Mesenchymal stem cell (in vitro differentiated cells and primary cell): ENCODE measurements at regions not wholly inside any gene's neighbourhood (a gene's known extent, or its start where the extent isn't known, plus 50 kb on each side); places are given as distances from the start of the nearest gene placed in this dataset.

Experiments
- DNase-seq: peaks from one replicate; pipeline ENCODE4 v3.0.0-alpha.2; 2013
- H2AFZ ChIP-seq: one replicate; pipeline ENCODE4 v1.6.1; 2013; ENCODE audit warnings: low read depth, mild to moderate bottlenecking, control low read depth, inconsistent platforms, low read length, moderate library complexity
- H2AK5ac ChIP-seq: 2 replicates; pipeline ENCODE4 v1.6.1; 2013; ENCODE audit warnings: low read length, moderate library complexity, mild to moderate bottlenecking, inconsistent platforms; ENCODE audit not compliant: severe bottlenecking
- H2BK120ac ChIP-seq: one replicate; pipeline ENCODE4 v1.6.1; 2013; ENCODE audit warnings: low read depth, mild to moderate bottlenecking, inconsistent platforms, low read length, moderate library complexity
- H2BK12ac ChIP-seq, 2 experiments: one replicate each; pipeline ENCODE4 v1.6.1; 2013; ENCODE audit warnings: inconsistent platforms in 2 of 2, low read length in 2 of 2, mild to moderate bottlenecking in 2 of 2, moderate library complexity in 2 of 2, control low read depth in 1 of 2
- H2BK15ac ChIP-seq: one replicate; pipeline ENCODE4 v1.6.1; 2013; ENCODE audit warnings: mild to moderate bottlenecking, low read depth, inconsistent platforms; ENCODE audit not compliant: poor library complexity, severe bottlenecking
- H2BK5ac ChIP-seq: 2 replicates; pipeline ENCODE4 v1.6.1; 2013; ENCODE audit warnings: low read depth, mild to moderate bottlenecking, low read length, control low read depth, inconsistent platforms; ENCODE audit not compliant: poor library complexity, severe bottlenecking
- H3K14ac ChIP-seq, 2 experiments: one replicate each; pipeline ENCODE4 v1.6.1; 2013; ENCODE audit warnings: inconsistent platforms in 2 of 2, low read length in 2 of 2, control low read depth in 1 of 2, mild to moderate bottlenecking in 1 of 2, moderate library complexity in 1 of 2
- H3K18ac ChIP-seq, 2 experiments: one replicate each; pipeline ENCODE4 v1.6.1; 2013; ENCODE audit warnings: inconsistent platforms in 2 of 2, low read length in 2 of 2, control low read depth in 1 of 2, low read depth in 1 of 2, mild to moderate bottlenecking in 1 of 2
- H3K23ac ChIP-seq, 2 experiments: one replicate each; pipeline ENCODE4 v1.6.1; 2013; ENCODE audit warnings: inconsistent platforms in 2 of 2, low read length in 2 of 2, mild to moderate bottlenecking in 2 of 2, moderate library complexity in 2 of 2, control low read depth in 1 of 2
- H3K27ac ChIP-seq: 2 replicates; pipeline ENCODE4 v1.5.1; 2013; ENCODE audit warnings: mild to moderate bottlenecking, moderate library complexity, low read length, control low read depth, inconsistent platforms; ENCODE audit not compliant: poor library complexity, severe bottlenecking
- H3K27me3 ChIP-seq, 2 experiments: 2 replicates each; pipeline versions ENCODE4 v1.6.1 to v1.7.0; 2013; ENCODE audit warnings: low read length in 2 of 2, mild to moderate bottlenecking in 2 of 2, moderate library complexity in 2 of 2, control low read depth in 1 of 2, inconsistent platforms in 1 of 2; ENCODE audit not compliant: control insufficient read depth in 1 of 2, insufficient read depth in 1 of 2
- H3K36me3 ChIP-seq, 2 experiments: 2 replicates each; pipeline versions ENCODE4 v1.6.1 to v1.7.0; 2013; ENCODE audit warnings: low read length in 2 of 2, control low read depth in 1 of 2, inconsistent platforms in 1 of 2, low read depth in 1 of 2, mild to moderate bottlenecking in 1 of 2; ENCODE audit not compliant: insufficient read depth in 2 of 2, control insufficient read depth in 1 of 2
- H3K4ac ChIP-seq, 2 experiments: one replicate each; pipeline ENCODE4 v1.6.1; 2013; ENCODE audit warnings: inconsistent platforms in 2 of 2, low read length in 2 of 2, mild to moderate bottlenecking in 2 of 2, moderate library complexity in 2 of 2, control low read depth in 1 of 2, low read depth in 1 of 2
- H3K4me1 ChIP-seq: 2 replicates; pipeline ENCODE4 v1.6.1; 2013; ENCODE audit warnings: low read depth, low read length, control low read depth; ENCODE audit not compliant: control insufficient read depth, insufficient read depth
- H3K4me2 ChIP-seq: 2 replicates; pipeline ENCODE4 v1.6.1; 2013; ENCODE audit warnings: low read length, mild to moderate bottlenecking, inconsistent platforms; ENCODE audit not compliant: poor library complexity, severe bottlenecking
- H3K4me3 ChIP-seq, 2 experiments: 2 replicates each; pipeline versions ENCODE4 v1.5.1 to v1.7.0; 2013; ENCODE audit warnings: low read length in 2 of 2, mild to moderate bottlenecking in 2 of 2, control low read depth in 1 of 2, low read depth in 1 of 2; ENCODE audit not compliant: insufficient read depth in 1 of 2
- H3K79me1 ChIP-seq: replicated peaks from 2 replicates; pipeline ENCODE4 v1.6.1; 2013; ENCODE audit warnings: mild to moderate bottlenecking, control low read depth, low read length, inconsistent platforms; ENCODE audit not compliant: poor library complexity, severe bottlenecking
- H3K9ac ChIP-seq: 2 replicates; pipeline ENCODE4 v1.7.0; 2013; ENCODE audit warnings: mild to moderate bottlenecking, low read length, moderate library complexity
- H3K9me3 ChIP-seq: 2 replicates; pipeline ENCODE4 v1.7.0; 2013; ENCODE audit warnings: mild to moderate bottlenecking, low read length; ENCODE audit not compliant: control insufficient read depth
- H4K8ac ChIP-seq: one replicate; pipeline ENCODE4 v1.6.1; 2013; ENCODE audit warnings: inconsistent platforms, mild to moderate bottlenecking, low read length, moderate library complexity
- H4K91ac ChIP-seq: one replicate; pipeline ENCODE4 v1.6.1; 2013; ENCODE audit warnings: mild to moderate bottlenecking, low read length, inconsistent platforms
- WGBS: methylation state at CpG from one replicate; pipeline ENCODE4 v1.1.7; 2013; ENCODE audit warnings: mixed read lengths; 5-methylcytosine and 5-hydroxymethylcytosine counted together

DNA sequence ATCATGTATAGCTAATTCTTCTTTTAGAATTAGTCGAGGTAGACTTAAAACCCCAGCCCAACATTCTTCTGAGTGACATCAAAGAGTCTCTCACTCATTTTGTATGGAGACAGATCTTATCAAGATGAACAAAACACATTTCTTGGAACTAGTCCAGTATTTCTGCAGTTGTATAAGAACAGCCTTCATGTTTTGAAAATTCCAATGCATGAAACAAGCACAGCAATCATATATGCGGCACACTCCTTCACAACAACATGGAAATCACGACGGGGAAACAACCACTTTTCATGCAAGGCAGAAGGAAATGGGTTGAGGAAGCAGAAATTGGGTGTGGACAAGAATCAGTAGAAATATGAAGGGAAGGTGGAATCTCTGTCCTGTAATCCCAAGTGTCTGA, 113.8 kb downstream of the PLK2 start:
- no peak overlapping the region for H3K4me3 ChIP-seq
- 93% methylated on average over 4 of the region's 4 CpGs for WGBS

DNA sequence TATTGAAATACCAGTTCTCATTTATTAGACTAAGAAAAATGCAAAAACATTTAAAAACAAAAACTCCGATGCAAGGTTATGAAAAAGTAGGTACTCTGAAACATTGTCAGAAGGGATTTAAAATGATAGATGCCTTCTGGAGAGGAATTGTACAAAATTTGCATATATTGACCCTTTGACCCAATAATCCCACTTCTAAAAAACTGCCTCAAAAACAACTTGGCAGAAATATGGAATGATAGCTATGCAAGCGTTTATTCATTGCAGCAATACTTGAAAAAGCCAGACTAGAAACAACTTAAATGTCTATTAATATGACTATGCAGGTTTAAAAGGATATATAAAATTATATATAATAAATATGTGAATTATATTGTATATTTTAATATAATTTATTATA, 118.4 kb downstream of the PLK2 start:
- Histone ChIP-seq H3K4me2 (no peak overlapping the region), H3K79me1 (no peaks in the 10 kb centered on the region)
- WGBS, result 100% methylated on average over 1 of the region's 2 CpGs

More for the DNA sequence above, 113.8 kb downstream of the PLK2 start:
- Histone ChIP-seq H2AFZ (no peak overlapping the region), H3K27me3 (no peaks in the 10 kb centered on the region), H4K8ac (no peak overlapping the region), H2BK5ac (no peak overlapping the region), H2AK5ac (no peak overlapping the region), H3K27ac (no peak overlapping the region), H3K4me2 (no peak overlapping the region), H4K91ac (no peak overlapping the region), H3K4ac (no peak overlapping the region), H3K36me3 (no peaks in the 10 kb centered on the region), H3K9me3 (no peaks in the 10 kb centered on the region), H2BK12ac (no peak overlapping the region), H3K14ac (no peak overlapping the region), H3K23ac (no peak overlapping the region), H3K79me1 (no peaks in the 10 kb centered on the region), H3K4me1 (no peaks in the 10 kb centered on the region), H3K18ac (no peak overlapping the region), H2BK120ac (no peak overlapping the region), H3K9ac (no peak overlapping the region), H2BK15ac (no peak overlapping the region)
- DNase-seq, result no peak

DNA sequence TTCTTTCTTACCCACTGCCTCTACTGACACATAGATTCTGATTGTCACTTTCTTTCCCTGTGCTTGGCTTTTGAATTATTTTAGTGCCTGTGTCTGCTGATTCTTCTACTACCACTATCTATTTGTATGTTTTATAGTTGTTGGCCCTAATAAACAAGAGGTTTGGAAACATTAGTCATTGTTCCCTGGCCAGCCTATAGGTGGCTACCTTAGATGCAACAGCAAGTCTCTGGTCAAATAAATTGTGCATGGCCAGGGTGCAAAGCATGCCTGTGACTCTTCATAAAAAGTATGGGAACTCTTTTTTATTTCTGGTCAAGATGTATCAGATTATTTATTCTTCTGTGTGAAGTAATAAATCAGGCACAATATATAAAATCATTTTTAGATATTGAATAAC, 124.4 kb downstream of the PLK2 start:
- no peak overlapping the region for H2BK5ac ChIP-seq
- no peak overlapping the region for H4K8ac ChIP-seq
- DNase-seq, result no peak
- H3K27me3 ChIP-seq, result no peaks in the 10 kb centered on the region
- no peak overlapping the region for H4K91ac ChIP-seq
- H2AK5ac ChIP-seq, result no peak overlapping the region
- no peak overlapping the region for H3K4me3 ChIP-seq
- no peak overlapping the region for H2BK120ac ChIP-seq
- no peaks in the 10 kb centered on the region for H3K36me3 ChIP-seq
- H3K4ac ChIP-seq, result no peak overlapping the region
- H3K4me1 ChIP-seq, result no peaks in the 10 kb centered on the region
- H3K14ac ChIP-seq, result no peak overlapping the region
- H3K27ac ChIP-seq, result no peak overlapping the region
- no peak overlapping the region for H2BK12ac ChIP-seq
- no peaks in the 10 kb centered on the region for H3K79me1 ChIP-seq
- H3K4me2 ChIP-seq, result no peak overlapping the region
- no peak overlapping the region for H3K9ac ChIP-seq
- no peak overlapping the region for H3K23ac ChIP-seq
- H2BK15ac ChIP-seq, result no peak overlapping the region
- H3K18ac ChIP-seq, result no peak overlapping the region
- no peak overlapping the region for H2AFZ ChIP-seq
- H3K9me3 ChIP-seq, result no peaks in the 10 kb centered on the region

More for the DNA sequence above, 118.4 kb downstream of the PLK2 start:
- Histone ChIP-seq H2BK120ac (no peak overlapping the region), H3K4me3 (no peak overlapping the region), H3K9me3 (no peaks in the 10 kb centered on the region), H3K27ac (no peak overlapping the region), H4K91ac (no peak overlapping the region), H3K23ac (no peak overlapping the region), H3K36me3 (no peaks in the 10 kb centered on the region), H2BK5ac (no peak overlapping the region), H2BK15ac (no peak overlapping the region), H3K27me3 (no peaks in the 10 kb centered on the region), H3K14ac (no peak overlapping the region), H3K4me1 (no peaks in the 10 kb centered on the region), H3K18ac (no peak overlapping the region), H2BK12ac (no peak overlapping the region), H3K9ac (no peak overlapping the region), H2AK5ac (no peak overlapping the region), H4K8ac (no peak overlapping the region), H3K4ac (no peak overlapping the region), H2AFZ (no peak overlapping the region)
- no peak for DNase-seq

DNA sequence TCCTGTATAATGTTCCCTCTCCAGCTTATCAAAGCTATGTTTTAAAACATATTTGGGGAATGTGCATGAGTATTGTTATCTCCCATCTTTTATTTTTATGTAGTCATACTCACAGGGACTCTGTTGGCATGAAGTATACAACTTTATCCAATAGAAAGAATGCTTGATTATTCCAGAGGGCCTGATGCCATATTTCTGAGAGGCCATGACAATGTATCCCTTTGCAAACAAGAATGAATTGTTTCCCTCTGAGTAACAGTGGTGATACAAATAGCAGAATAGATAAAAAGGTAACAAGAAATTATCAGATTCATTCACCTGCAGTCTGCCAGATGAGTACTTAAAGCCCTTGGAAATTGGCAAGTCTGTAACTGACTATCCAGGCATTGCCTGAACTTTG, 125.9 kb downstream of the PLK2 start:
- H3K4me2 ChIP-seq, result no peak overlapping the region
- H2BK120ac ChIP-seq, result no peak overlapping the region
- no peak overlapping the region for H2BK12ac ChIP-seq
- no peak overlapping the region for H3K9ac ChIP-seq
- no peaks in the 10 kb centered on the region for H3K4me1 ChIP-seq
- H3K18ac ChIP-seq, result no peak overlapping the region
- H3K14ac ChIP-seq, result no peak overlapping the region
- no peaks in the 10 kb centered on the region for H3K79me1 ChIP-seq
- H3K4ac ChIP-seq, result no peak overlapping the region
- no peak overlapping the region for H2BK15ac ChIP-seq
- DNase-seq, result no peak
- H4K91ac ChIP-seq, result no peak overlapping the region
- no peak overlapping the region for H3K23ac ChIP-seq
- H4K8ac ChIP-seq, result no peak overlapping the region
- no peak overlapping the region for H3K27ac ChIP-seq
- no peaks in the 10 kb centered on the region for H3K9me3 ChIP-seq
- H3K27me3 ChIP-seq, result no peaks in the 10 kb centered on the region
- no peaks in the 10 kb centered on the region for H3K36me3 ChIP-seq
- no peak overlapping the region for H2AK5ac ChIP-seq
- H3K4me3 ChIP-seq, result no peak overlapping the region
- no peak overlapping the region for H2AFZ ChIP-seq
- no peak overlapping the region for H2BK5ac ChIP-seq
